ENCODE measurements at regions not wholly inside any gene's neighbourhood (a gene's known extent, or its start where the extent isn't known, plus 50 kb on each side); places are given as distances from the start of the nearest gene placed in this dataset.

DNA sequence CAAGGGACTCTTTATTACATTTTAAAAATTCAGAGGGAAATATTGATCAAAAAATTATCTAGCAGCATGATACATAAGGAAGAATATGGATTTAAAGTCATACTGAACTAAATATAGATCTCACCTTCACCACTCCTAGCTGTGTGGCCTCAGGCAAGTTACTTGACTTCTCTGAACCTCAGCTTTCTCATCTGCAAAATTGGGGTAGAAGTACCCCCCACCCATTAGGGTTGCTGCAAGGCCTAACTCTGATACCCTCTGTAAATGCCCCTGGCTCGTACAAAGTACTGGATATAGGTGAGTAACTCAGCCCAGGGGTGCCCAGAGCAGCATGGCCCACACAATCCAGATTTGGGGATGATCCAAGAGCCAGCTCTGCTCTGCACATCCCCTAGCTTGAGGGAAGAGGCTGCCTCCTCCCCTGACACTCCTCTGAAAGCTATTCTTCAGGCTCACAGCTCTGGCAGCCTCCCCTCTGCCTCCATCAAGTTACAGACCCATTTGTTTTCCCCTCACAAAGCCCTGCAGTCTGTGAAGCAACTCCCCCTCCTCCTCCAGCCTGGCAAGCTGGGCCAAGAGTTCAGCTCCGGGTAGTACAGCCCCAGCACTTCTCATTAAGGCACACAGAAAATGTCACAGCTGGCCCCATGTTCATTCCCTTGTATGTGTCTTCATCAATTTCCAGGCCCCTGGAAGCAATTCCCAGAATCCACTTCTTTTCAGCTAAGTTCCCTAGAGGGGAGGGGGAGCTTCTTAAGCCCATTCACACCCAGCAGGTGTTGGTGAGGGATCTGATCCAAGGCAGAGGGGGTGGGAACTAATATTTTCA lies 143.7 kb downstream of the PLPP3 start:
- H3K4me3 ChIP-seq (replicated peaks; ENCODE audit: insufficient read depth, low read length): no peak overlapping the region
- DNase-seq (ENCODE audit: low read depth in 1 of 2, low spot score in 1 of 2): no peak
- TF ChIP-seq, protein P1, sequence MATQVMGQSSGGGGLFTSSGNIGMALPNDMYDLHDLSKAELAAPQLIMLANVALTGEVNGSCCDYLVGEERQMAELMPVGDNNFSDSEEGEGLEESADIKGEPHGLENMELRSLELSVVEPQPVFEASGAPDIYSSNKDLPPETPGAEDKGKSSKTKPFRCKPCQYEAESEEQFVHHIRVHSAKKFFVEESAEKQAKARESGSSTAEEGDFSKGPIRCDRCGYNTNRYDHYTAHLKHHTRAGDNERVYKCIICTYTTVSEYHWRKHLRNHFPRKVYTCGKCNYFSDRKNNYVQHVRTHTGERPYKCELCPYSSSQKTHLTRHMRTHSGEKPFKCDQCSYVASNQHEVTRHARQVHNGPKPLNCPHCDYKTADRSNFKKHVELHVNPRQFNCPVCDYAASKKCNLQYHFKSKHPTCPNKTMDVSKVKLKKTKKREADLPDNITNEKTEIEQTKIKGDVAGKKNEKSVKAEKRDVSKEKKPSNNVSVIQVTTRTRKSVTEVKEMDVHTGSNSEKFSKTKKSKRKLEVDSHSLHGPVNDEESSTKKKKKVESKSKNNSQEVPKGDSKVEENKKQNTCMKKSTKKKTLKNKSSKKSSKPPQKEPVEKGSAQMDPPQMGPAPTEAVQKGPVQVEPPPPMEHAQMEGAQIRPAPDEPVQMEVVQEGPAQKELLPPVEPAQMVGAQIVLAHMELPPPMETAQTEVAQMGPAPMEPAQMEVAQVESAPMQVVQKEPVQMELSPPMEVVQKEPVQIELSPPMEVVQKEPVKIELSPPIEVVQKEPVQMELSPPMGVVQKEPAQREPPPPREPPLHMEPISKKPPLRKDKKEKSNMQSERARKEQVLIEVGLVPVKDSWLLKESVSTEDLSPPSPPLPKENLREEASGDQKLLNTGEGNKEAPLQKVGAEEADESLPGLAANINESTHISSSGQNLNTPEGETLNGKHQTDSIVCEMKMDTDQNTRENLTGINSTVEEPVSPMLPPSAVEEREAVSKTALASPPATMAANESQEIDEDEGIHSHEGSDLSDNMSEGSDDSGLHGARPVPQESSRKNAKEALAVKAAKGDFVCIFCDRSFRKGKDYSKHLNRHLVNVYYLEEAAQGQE (IDR thresholded peaks at IDR 0.05; ENCODE audit: insufficient replicate concordance, low read depth): no peak
- no peak for TF ChIP-seq GABPA (IDR thresholded peaks at IDR 0.05; ENCODE audit: low read depth)
- no peak for TF ChIP-seq SPI1 (IDR thresholded peaks at IDR 0.05; ENCODE audit: borderline replicate concordance, low read depth)
- no peak for TF ChIP-seq POLR2AphosphoS5 (IDR thresholded peaks at IDR 0.05; ENCODE audit: low read depth)
- TF ChIP-seq, protein P2, sequence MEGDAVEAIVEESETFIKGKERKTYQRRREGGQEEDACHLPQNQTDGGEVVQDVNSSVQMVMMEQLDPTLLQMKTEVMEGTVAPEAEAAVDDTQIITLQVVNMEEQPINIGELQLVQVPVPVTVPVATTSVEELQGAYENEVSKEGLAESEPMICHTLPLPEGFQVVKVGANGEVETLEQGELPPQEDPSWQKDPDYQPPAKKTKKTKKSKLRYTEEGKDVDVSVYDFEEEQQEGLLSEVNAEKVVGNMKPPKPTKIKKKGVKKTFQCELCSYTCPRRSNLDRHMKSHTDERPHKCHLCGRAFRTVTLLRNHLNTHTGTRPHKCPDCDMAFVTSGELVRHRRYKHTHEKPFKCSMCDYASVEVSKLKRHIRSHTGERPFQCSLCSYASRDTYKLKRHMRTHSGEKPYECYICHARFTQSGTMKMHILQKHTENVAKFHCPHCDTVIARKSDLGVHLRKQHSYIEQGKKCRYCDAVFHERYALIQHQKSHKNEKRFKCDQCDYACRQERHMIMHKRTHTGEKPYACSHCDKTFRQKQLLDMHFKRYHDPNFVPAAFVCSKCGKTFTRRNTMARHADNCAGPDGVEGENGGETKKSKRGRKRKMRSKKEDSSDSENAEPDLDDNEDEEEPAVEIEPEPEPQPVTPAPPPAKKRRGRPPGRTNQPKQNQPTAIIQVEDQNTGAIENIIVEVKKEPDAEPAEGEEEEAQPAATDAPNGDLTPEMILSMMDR (IDR thresholded peaks at IDR 0.05; ENCODE audit: insufficient read depth, low read length): no peak
- no peaks in the 10 kb centered on the region for H3K27me3 ChIP-seq (ENCODE audit: insufficient read depth, poor library complexity, severe bottlenecking)
- no peak overlapping the region for H3K27ac ChIP-seq (replicated peaks)

DNA sequence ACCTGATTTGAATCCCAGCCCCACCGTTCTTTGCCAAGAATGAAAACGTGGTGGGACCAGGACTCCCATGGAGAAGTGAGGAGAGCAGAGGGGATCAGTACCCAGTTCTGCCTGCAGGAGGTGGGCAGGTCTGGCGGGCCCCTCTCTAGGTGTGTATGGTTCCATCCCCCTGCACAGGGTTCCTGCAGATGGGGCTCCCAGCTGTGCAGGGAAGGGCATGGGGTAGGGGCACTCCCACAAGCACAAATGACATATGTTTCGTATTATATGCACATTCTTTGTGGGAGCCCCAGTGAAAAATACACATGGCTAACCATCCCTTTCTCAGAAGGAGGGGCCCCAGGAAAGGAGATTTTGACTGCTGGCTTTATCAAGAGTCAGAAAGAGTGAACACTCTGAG lies 144.6 kb downstream of the PLPP3 start:
- H3K27me3 ChIP-seq (ENCODE audit: insufficient read depth, poor library complexity, severe bottlenecking): no peaks in the 10 kb centered on the region
- no peak overlapping the region for H3K4me3 ChIP-seq (replicated peaks; ENCODE audit: insufficient read depth, low read length)
- TF ChIP-seq GABPA (IDR thresholded peaks at IDR 0.05; ENCODE audit: low read depth) (no peak), SPI1 (IDR thresholded peaks at IDR 0.05; ENCODE audit: borderline replicate concordance, low read depth) (no peak), POLR2AphosphoS5 (IDR thresholded peaks at IDR 0.05; ENCODE audit: low read depth) (no peak)
- TF ChIP-seq, protein P1 (IDR thresholded peaks at IDR 0.05; ENCODE audit: insufficient replicate concordance, low read depth): no peak
- TF ChIP-seq, protein P2 (IDR thresholded peaks at IDR 0.05; ENCODE audit: insufficient read depth, low read length): no peak
- no peak for DNase-seq (ENCODE audit: low read depth in 1 of 2, low spot score in 1 of 2)
- H3K27ac ChIP-seq (replicated peaks): no peak overlapping the region

DNA sequence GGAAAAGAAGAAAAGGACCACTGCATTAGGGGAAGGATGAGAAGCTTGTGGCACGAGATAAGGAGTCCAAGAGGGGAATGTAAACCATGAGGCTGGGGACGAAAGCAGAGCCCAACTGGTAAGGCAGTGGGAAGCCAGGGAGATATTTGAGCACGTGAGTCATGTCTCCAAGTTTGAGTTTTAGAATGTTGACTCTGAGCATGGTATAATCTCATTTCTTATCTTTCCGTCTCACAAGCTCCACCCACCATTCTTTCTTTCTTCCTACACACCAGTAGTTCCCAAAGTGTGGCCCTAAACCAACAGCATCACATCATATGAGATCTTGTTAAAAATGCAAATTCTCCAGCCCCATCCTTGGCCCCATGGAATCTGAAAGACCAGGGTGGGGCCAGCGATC lies 145.3 kb downstream of the PLPP3 start:
- no peak for DNase-seq (ENCODE audit: low read depth in 1 of 2, low spot score in 1 of 2)
- H3K4me3 ChIP-seq (replicated peaks; ENCODE audit: insufficient read depth, low read length): no peak overlapping the region
- no peaks in the 10 kb centered on the region for H3K27me3 ChIP-seq (ENCODE audit: insufficient read depth, poor library complexity, severe bottlenecking)
- H3K27ac ChIP-seq (replicated peaks): no peak overlapping the region
- no peak for TF ChIP-seq SPI1 (IDR thresholded peaks at IDR 0.05; ENCODE audit: borderline replicate concordance, low read depth)
- no peak for TF ChIP-seq GABPA (IDR thresholded peaks at IDR 0.05; ENCODE audit: low read depth)
- TF ChIP-seq, protein P1 (IDR thresholded peaks at IDR 0.05; ENCODE audit: insufficient replicate concordance, low read depth): no peak
- TF ChIP-seq, protein P2 (IDR thresholded peaks at IDR 0.05; ENCODE audit: insufficient read depth, low read length): no peak
- no peak for TF ChIP-seq POLR2AphosphoS5 (IDR thresholded peaks at IDR 0.05; ENCODE audit: low read depth)
